H9 (cell line): ENCODE measurements at regions not wholly inside any gene's neighbourhood (a gene's known extent, or its start where the extent isn't known, plus 50 kb on each side); places are given as distances from the start of the nearest gene placed in this dataset.

Source experiments
- DNase-seq: peaks from one replicate; pipeline ENCODE4 v3.0.0-alpha.2; 2017
- H2AFZ ChIP-seq: one replicate; pipeline ENCODE4 v1.6.1; 2013; ENCODE audit warnings: mild to moderate bottlenecking, low read length, control low read depth, moderate library complexity
- H2AK5ac ChIP-seq: 2 replicates; pipeline ENCODE4 v1.6.1; 2013; ENCODE audit warnings: low read length, control low read depth, mixed read lengths; ENCODE audit not compliant: insufficient read length
- H2BK120ac ChIP-seq: one replicate; pipeline ENCODE4 v1.6.1; 2013; ENCODE audit warnings: low read depth, mild to moderate bottlenecking, low read length, control low read depth, inconsistent platforms; ENCODE audit not compliant: poor library complexity, severe bottlenecking
- H2BK12ac ChIP-seq: 2 replicates; pipeline ENCODE4 v1.6.1; 2013; ENCODE audit warnings: low read length, control low read depth, mixed read lengths, low read depth; ENCODE audit not compliant: insufficient read length
- H2BK15ac ChIP-seq: 2 replicates; pipeline ENCODE4 v1.6.1; 2013; ENCODE audit warnings: low read depth, low read length, control low read depth
- H2BK20ac ChIP-seq: one replicate; pipeline ENCODE4 v1.6.1; 2013; ENCODE audit warnings: low read depth, mild to moderate bottlenecking, low read length, control low read depth, inconsistent platforms; ENCODE audit not compliant: poor library complexity, severe bottlenecking
- H2BK5ac ChIP-seq: 2 replicates; pipeline ENCODE4 v1.6.1; 2013; ENCODE audit warnings: low read length, control low read depth, mixed read lengths; ENCODE audit not compliant: insufficient read length
- H3K14ac ChIP-seq: 2 replicates; pipeline ENCODE4 v1.6.1; 2013; ENCODE audit warnings: low read length, control low read depth; ENCODE audit not compliant: insufficient read depth
- H3K18ac ChIP-seq: 2 replicates; pipeline ENCODE4 v1.6.1; 2013; ENCODE audit warnings: low read depth, mild to moderate bottlenecking, mixed read lengths, low read length, control low read depth; ENCODE audit not compliant: insufficient read length
- H3K23ac ChIP-seq: 2 replicates; pipeline ENCODE4 v1.6.1; 2013; ENCODE audit warnings: low read length, control low read depth, mixed read lengths, low read depth; ENCODE audit not compliant: insufficient read length
- H3K23me2 ChIP-seq: 2 replicates; pipeline ENCODE4 v1.6.1; 2013; ENCODE audit warnings: low read depth, mild to moderate bottlenecking, mixed read lengths, low read length, control low read depth; ENCODE audit not compliant: insufficient read length, poor library complexity, severe bottlenecking
- H3K27ac ChIP-seq: 2 replicates; pipeline ENCODE4 v1.5.1; 2013; ENCODE audit warnings: low read length, control low read depth, mixed read lengths, low read depth; ENCODE audit not compliant: insufficient read length
- H3K27me3 ChIP-seq: 2 replicates; pipeline ENCODE4 v1.6.1; 2013; ENCODE audit warnings: low read length, control low read depth, inconsistent platforms; ENCODE audit not compliant: insufficient read depth
- H3K4ac ChIP-seq: 2 replicates; pipeline ENCODE4 v1.6.1; 2013; ENCODE audit warnings: low read depth, mild to moderate bottlenecking, control low read depth, inconsistent platforms, low read length, moderate library complexity
- H3K4me1 ChIP-seq: 2 replicates; pipeline ENCODE4 v1.6.1; 2013; ENCODE audit warnings: low read length, control low read depth, inconsistent platforms; ENCODE audit not compliant: insufficient read depth
- H3K4me2 ChIP-seq: 2 replicates; pipeline ENCODE4 v1.6.1; 2013; ENCODE audit warnings: low read length, control low read depth, mixed read lengths; ENCODE audit not compliant: insufficient read length, insufficient read depth
- H3K56ac ChIP-seq: 2 replicates; pipeline ENCODE4 v1.6.1; 2013; ENCODE audit warnings: low read depth, mild to moderate bottlenecking, mixed read lengths, low read length, control low read depth; ENCODE audit not compliant: insufficient read length
- H3K79me1 ChIP-seq: 2 replicates; pipeline ENCODE4 v1.6.1; 2013; ENCODE audit warnings: low read depth, mild to moderate bottlenecking, moderate library complexity, low read length, control low read depth, inconsistent platforms; ENCODE audit not compliant: insufficient read depth, poor library complexity, severe bottlenecking
- H3K79me2 ChIP-seq: 2 replicates; pipeline ENCODE4 v1.6.1; 2013; ENCODE audit warnings: low read length, control low read depth, inconsistent platforms; ENCODE audit not compliant: insufficient read depth
- H3K9ac ChIP-seq: 2 replicates; pipeline ENCODE4 v1.6.1; 2013; ENCODE audit warnings: low read length, control low read depth, mixed read lengths; ENCODE audit not compliant: insufficient read length; ENCODE audit errors: extremely low read depth
- H3K9me3 ChIP-seq: one replicate; pipeline ENCODE4 v1.6.1; 2013; ENCODE audit warnings: low read depth, low read length, inconsistent platforms; ENCODE audit not compliant: control insufficient read depth
- H3T11ph ChIP-seq: one replicate; pipeline ENCODE4 v1.6.1; 2013; ENCODE audit warnings: mild to moderate bottlenecking, low read length, control low read depth, inconsistent platforms
- H4K20me1 ChIP-seq: one replicate; pipeline ENCODE4 v1.6.1; 2013; ENCODE audit not compliant: control insufficient read depth, insufficient read length, insufficient read depth
- H4K5ac ChIP-seq: 2 replicates; pipeline ENCODE4 v1.6.1; 2013; ENCODE audit warnings: low read depth, mild to moderate bottlenecking, mixed read lengths, low read length, control low read depth; ENCODE audit not compliant: insufficient read length
- H4K8ac ChIP-seq: replicated peaks from 2 replicates; pipeline ENCODE4 v1.6.1; 2013; ENCODE audit warnings: low read length, control low read depth, mixed read lengths, low read depth; ENCODE audit not compliant: insufficient read length
- H4K91ac ChIP-seq: 2 replicates; pipeline ENCODE4 v1.6.1; 2013; ENCODE audit warnings: low read depth, mild to moderate bottlenecking, moderate library complexity, mixed read lengths, low read length, control low read depth; ENCODE audit not compliant: insufficient read length
- H3K27ac Mint-ChIP-seq, 3 experiments: 2 replicates in 2 of 3; 3 replicates in 1 of 3; pipeline ENCODE4 v1.8.0; 2020 to 2021; ENCODE audit warnings: mixed read lengths in 3 of 3, mild to moderate bottlenecking in 1 of 3, moderate library complexity in 1 of 3
- H3K27me3 Mint-ChIP-seq: 2 replicates; pipeline ENCODE4 v1.8.0; 2021; ENCODE audit warnings: low read depth, mild to moderate bottlenecking, moderate library complexity, mixed read lengths
- H3K36me3 Mint-ChIP-seq, 3 experiments: 2 replicates in 2 of 3; 3 replicates in 1 of 3; pipeline ENCODE4 v1.8.0; 2020 to 2021; ENCODE audit warnings: low read depth in 3 of 3, mixed read lengths in 3 of 3; ENCODE audit not compliant: insufficient read depth in 1 of 3
- H3K4me1 Mint-ChIP-seq, 2 experiments: 2 replicates each; pipeline ENCODE4 v1.8.0; 2020; ENCODE audit warnings: mixed read lengths in 2 of 2
- H3K4me3 Mint-ChIP-seq, 2 experiments: 2 replicates in 1 of 2; 3 replicates in 1 of 2; pipeline ENCODE4 v1.8.0; 2020 to 2021; ENCODE audit warnings: mild to moderate bottlenecking in 2 of 2, mixed read lengths in 2 of 2, moderate library complexity in 1 of 2
- H3K9me3 Mint-ChIP-seq, 2 experiments: 2 replicates in 1 of 2; 3 replicates in 1 of 2; pipeline ENCODE4 v1.8.0; 2020; ENCODE audit warnings: mild to moderate bottlenecking in 2 of 2, mixed read lengths in 2 of 2, moderate library complexity in 1 of 2
- WGBS: extraction: QIAGEN DNeasy Blood & Tissue Kit; methylation state at CpG from one replicate; pipeline ENCODE4 v1.1.7; 2013; ENCODE audit warnings: missing lambda C conversion rate, low lambda C conversion rate, mixed read lengths; ENCODE audit not compliant: insufficient read length; ENCODE audit errors: extremely low coverage; 5-methylcytosine and 5-hydroxymethylcytosine counted together
- TF ChIP-seq, protein P1 (sequence below): fragments of 200-600 bp; sonication (generic); conservative IDR thresholded peaks from 3 replicates; pipeline ENCODE4 v1.8.0; 2021; ENCODE audit warnings: antibody characterized with exemption, mild to moderate bottlenecking

DNA sequence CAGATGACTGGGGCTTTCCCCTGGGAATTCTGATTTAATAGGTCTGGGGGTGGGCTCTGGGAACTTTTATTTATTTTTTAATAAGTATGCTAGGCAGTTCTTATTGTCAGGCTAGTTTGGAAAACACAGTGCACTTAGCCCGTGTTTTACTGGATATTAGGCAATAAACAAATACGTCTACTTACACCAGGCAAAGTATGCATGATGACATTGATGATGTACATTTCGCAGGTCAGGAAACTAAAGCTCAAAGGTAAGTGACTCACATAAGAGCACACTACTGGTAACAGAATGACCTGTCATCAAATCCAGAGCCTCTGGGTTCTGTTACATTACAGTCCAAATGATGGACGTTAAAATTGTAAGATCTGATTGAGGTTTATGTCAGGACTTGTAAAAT is 144.4 kb upstream of the EXOC2 start:
- H3K4me1 Mint-ChIP-seq = peaks cover 16 to 19% of the 10 kb centered on the region in 2 experiments
- Histone ChIP-seq H3K27me3 (no peaks in the 10 kb centered on the region), H3K14ac (no peak overlapping the region), H2BK12ac (no peak overlapping the region), H2BK120ac (no peak overlapping the region), H2BK15ac (no peak overlapping the region), H3K4me1 (no peaks in the 10 kb centered on the region; the same call in 1 of the 2 replicates), H4K5ac (no peak overlapping the region), H3K4me2 (no peak overlapping the region), H3K79me2 (no peaks in the 10 kb centered on the region), H3K23me2 (no peaks in the 10 kb centered on the region), H4K20me1 (no peaks in the 10 kb centered on the region), H3K9me3 (peaks cover 7% of the 10 kb centered on the region), H3K79me1 (no peaks in the 10 kb centered on the region), H3K23ac (no peak overlapping the region), H2AFZ (no peak overlapping the region), H4K91ac (no peak overlapping the region), H3T11ph (no peak overlapping the region), H4K8ac (no peak overlapping the region), H3K18ac (no peak overlapping the region), H3K27ac (no peak overlapping the region), H3K56ac (no peak overlapping the region), H2BK20ac (no peak overlapping the region), H3K9ac (no peak overlapping the region), H3K4ac (no peak overlapping the region), H2AK5ac (no peak overlapping the region), H2BK5ac (no peak overlapping the region)
- no peak overlapping the region for H3K4me3 Mint-ChIP-seq
- H3K9me3 Mint-ChIP-seq = peaks cover 26 to 28% of the 10 kb centered on the region in 2 experiments
- TF ChIP-seq, protein P1, sequence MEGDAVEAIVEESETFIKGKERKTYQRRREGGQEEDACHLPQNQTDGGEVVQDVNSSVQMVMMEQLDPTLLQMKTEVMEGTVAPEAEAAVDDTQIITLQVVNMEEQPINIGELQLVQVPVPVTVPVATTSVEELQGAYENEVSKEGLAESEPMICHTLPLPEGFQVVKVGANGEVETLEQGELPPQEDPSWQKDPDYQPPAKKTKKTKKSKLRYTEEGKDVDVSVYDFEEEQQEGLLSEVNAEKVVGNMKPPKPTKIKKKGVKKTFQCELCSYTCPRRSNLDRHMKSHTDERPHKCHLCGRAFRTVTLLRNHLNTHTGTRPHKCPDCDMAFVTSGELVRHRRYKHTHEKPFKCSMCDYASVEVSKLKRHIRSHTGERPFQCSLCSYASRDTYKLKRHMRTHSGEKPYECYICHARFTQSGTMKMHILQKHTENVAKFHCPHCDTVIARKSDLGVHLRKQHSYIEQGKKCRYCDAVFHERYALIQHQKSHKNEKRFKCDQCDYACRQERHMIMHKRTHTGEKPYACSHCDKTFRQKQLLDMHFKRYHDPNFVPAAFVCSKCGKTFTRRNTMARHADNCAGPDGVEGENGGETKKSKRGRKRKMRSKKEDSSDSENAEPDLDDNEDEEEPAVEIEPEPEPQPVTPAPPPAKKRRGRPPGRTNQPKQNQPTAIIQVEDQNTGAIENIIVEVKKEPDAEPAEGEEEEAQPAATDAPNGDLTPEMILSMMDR = no peak
- no peak overlapping the region for H3K27ac Mint-ChIP-seq
- WGBS = no CpG with 5 or more reads among the region's 4 CpGs
- H3K36me3 Mint-ChIP-seq = peaks cover 10 to 21% (median 19%) of the 10 kb centered on the region in 3 experiments
- no peak for DNase-seq
- no peaks in the 10 kb centered on the region; the same call in 1 of the 2 replicates for H3K27me3 Mint-ChIP-seq
